PC-3 (cell line): ENCODE measurements at regions not wholly inside any gene's neighbourhood (a gene's known extent, or its start where the extent isn't known, plus 50 kb on each side); places are given as distances from the start of the nearest gene placed in this dataset.

Experiments
- CTCF ChIP-seq: fragments of 300-600 bp; sonication (generic); conservative IDR thresholded peaks from 2 replicates; pipeline ENCODE4 v1.5.1; 2017; ENCODE audit warnings: antibody characterized with exemption, low read depth, mild to moderate bottlenecking, low read length
- EZH2 ChIP-seq: fragments of 300-600 bp; sonication (generic); IDR thresholded peaks from one replicate; pipeline ENCODE4 v1.6.1; 2017; ENCODE audit warnings: antibody characterized with exemption, mild to moderate bottlenecking, low read length; ENCODE audit not compliant: unreplicated experiment
- EZH2phosphoT487 ChIP-seq: fragments of 300-600 bp; sonication (generic); IDR thresholded peaks from 2 replicates; pipeline ENCODE4 v1.6.1; 2018; ENCODE audit warnings: mild to moderate bottlenecking, antibody characterized with exemption, low read length, borderline replicate concordance

DNA sequence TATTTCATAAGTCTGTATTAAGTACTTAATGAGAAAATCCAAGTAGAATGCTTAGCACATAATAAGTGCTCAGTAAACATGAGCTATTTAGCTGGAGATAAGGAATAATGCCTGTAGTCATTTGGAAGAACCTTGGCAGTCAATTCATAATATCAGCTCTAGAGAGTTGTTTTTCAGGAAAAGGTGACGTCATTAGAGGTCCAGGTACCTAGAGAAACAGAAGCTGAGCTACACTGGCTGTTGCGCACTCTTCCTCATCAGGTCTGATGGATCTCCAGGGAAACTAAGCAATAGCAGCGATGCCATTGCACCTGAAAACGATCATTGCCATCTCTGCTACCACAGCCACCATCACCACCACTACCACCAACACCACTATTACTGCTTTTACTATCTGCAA is 187.8 kb upstream of the PLD5 start:
- TF ChIP-seq EZH2 (no peak), CTCF (no peak), EZH2phosphoT487 (no peak)
